Right lobe of liver (tissue), 6 donors: ENCODE measurements at regions not wholly inside any gene's neighbourhood (a gene's known extent, or its start where the extent isn't known, plus 50 kb on each side); places are given as distances from the start of the nearest gene placed in this dataset.

Source experiments
- ATAC-seq, 4 donors: fragments of 200-7000 bp; cut with Tn5 transposase; one replicate each; pipeline ENCODE4 v1.9.1; 2020; ENCODE audit warnings: mild to moderate bottlenecking in 4 of 4, moderate library complexity in 4 of 4
- DNase-seq, 3 donors: peaks; one replicate each; pipeline ENCODE4 v3.0.0-alpha.2; 2020
- H3K27ac ChIP-seq, 3 donors: fragments of 200-600 bp; one replicate each; pipeline ENCODE4 v1.8.0; 2022
- H3K27me3 ChIP-seq, 2 donors: fragments of 200-600 bp; one replicate each; pipeline ENCODE4 v1.8.0; 2022
- H3K36me3 ChIP-seq, 4 donors: fragments of 200-600 bp; sonication (generic) in 1 of 4; one replicate each; pipeline versions ENCODE4 v1.5.1 to v1.8.0; 2017 to 2022; ENCODE audit warnings: control low read depth in 1 of 4
- H3K4me1 ChIP-seq, 4 donors: fragments of 200-600 bp; sonication (generic) in 1 of 4; one replicate each; pipeline versions ENCODE4 v1.5.1 to v1.8.0; 2017 to 2022; ENCODE audit warnings: control low read depth in 1 of 4
- H3K4me3 ChIP-seq, 3 donors: fragments of 200-600 bp; one replicate each; pipeline ENCODE4 v1.8.0; 2022
- H3K9me3 ChIP-seq, 4 donors: fragments of 200-600 bp; sonication (generic) in 1 of 4; one replicate each; pipeline versions ENCODE4 v1.5.1 to v1.8.0; 2017 to 2022; ENCODE audit warnings: control low read depth in 1 of 4
- CTCF ChIP-seq, 4 donors: fragments of 200-600 bp in 3 of 4; fragments of 450-650 bp in 1 of 4; IDR thresholded peaks; one replicate each; pipeline versions ENCODE4 v1.5.1 to v1.8.0; 2016 to 2022; ENCODE audit warnings: antibody characterized with exemption in 4 of 4, mild to moderate bottlenecking in 2 of 4
- POLR2A ChIP-seq: fragments of 450-650 bp; IDR thresholded peaks from one replicate; pipeline ENCODE4 v1.6.1; 2017; ENCODE audit warnings: antibody characterized with exemption, mild to moderate bottlenecking
- WGBS: methylation state at CpG from one replicate; pipeline ENCODE4 v1.1.6; 2018; ENCODE audit warnings: low coverage, low lambda C conversion rate; ENCODE audit not compliant: insufficient coverage; ENCODE audit errors: missing lambda C conversion rate; 5-methylcytosine and 5-hydroxymethylcytosine counted together
- intact Hi-C, 2 donors: fragments of 100-400 bp; cut with DNase I; formaldehyde crosslinking; loops; one replicate each; pipeline versions ENCODE4 v1.11.2 to v1.14.1; 2022
- donor health status: DM: no; HTN: yes; CAD: no.
- donor health status: DM: no; HTN: no; CAD: no.
- donor health status: DM: no; HTN: no; CAD: no.
- donor health status: DM: no; HTN: yes; CAD: no.
- donor health status: DM: no; HTN: yes; CAD: no.

GRCh38 chr10:29114141-29114540 is 174.7 kb upstream of the LYZL1 start:
- intact Hi-C loops = no loop called here
- Histone ChIP-seq H3K9me3 (no peaks in the 10 kb centered on the region), H3K4me1 (no peaks in the 10 kb centered on the region), H3K4me3 (no peak overlapping the region), H3K27me3 (no peaks in the 10 kb centered on the region), H3K27ac (no peak overlapping the region), H3K36me3 (no peaks in the 10 kb centered on the region)
- ATAC-seq (no peak), DNase-seq (no peak)
- TF ChIP-seq POLR2A (no peak), CTCF (IDR thresholded peaks at IDR 0.05) (no peak)
- 71% methylated on average over 7 of the region's 7 CpGs for WGBS

- DNase-seq = no peak
- ATAC-seq = no peak
- no peak for TF ChIP-seq CTCF (IDR thresholded peaks at IDR 0.05)
- no peak for TF ChIP-seq POLR2A
- intact Hi-C loops = no loop called here
- no peak overlapping the region for H3K4me3 ChIP-seq
- no peaks in the 10 kb centered on the region for H3K9me3 ChIP-seq
- no peaks in the 10 kb centered on the region for H3K27me3 ChIP-seq
- no peaks in the 10 kb centered on the region for H3K36me3 ChIP-seq
- H3K4me1 ChIP-seq = no peaks in the 10 kb centered on the region
- no peak overlapping the region for H3K27ac ChIP-seq
Measured at GRCh38 chr10:29117781-29118180, 171.1 kb upstream of the LYZL1 start.

- Histone ChIP-seq H3K27ac (no peak overlapping the region), H3K27me3 (no peaks in the 10 kb centered on the region), H3K9me3 (no peaks in the 10 kb centered on the region), H3K36me3 (no peaks in the 10 kb centered on the region), H3K4me1 (no peaks in the 10 kb centered on the region), H3K4me3 (no peak overlapping the region)
- 44% methylated on average over 6 of the region's 8 CpGs for WGBS
- ATAC-seq = peak; percentile 50 to 74 (median 58)
- intact Hi-C loops = no loop called here
- peak in 2 of 3 donors; percentile 37 to 51 for DNase-seq
- TF ChIP-seq CTCF (IDR thresholded peaks at IDR 0.05) (peak; percentile 30 to 52 (median 36)), POLR2A (no peak)
Measured at GRCh38 chr10:29119374-29119773, 169.5 kb upstream of the LYZL1 start.

GRCh38 chr10:29120216-29120615 is 168.7 kb upstream of the LYZL1 start:
- 84% methylated on average over 3 of the region's 3 CpGs for whole genome bisulfite sequencing
- ATAC-seq = peak in 1 of 4 donors; percentile 28
- intact Hi-C loops = loop anchor here in 1 of 2 donors (10.0 kb wide), 1 partner anchor 455 kb away; no protein-coding TSS in a partner anchor

More at GRCh38 chr10:29120216-29120615, 168.7 kb upstream of the LYZL1 start:
- Histone ChIP-seq H3K4me3 (no peak overlapping the region), H3K27ac (no peak overlapping the region), H3K36me3 (no peaks in the 10 kb centered on the region), H3K4me1 (no peaks in the 10 kb centered on the region), H3K27me3 (no peaks in the 10 kb centered on the region), H3K9me3 (no peaks in the 10 kb centered on the region)
- DNase-seq = no peak
- TF ChIP-seq CTCF (IDR thresholded peaks at IDR 0.05) = no peak
- no peak for TF ChIP-seq POLR2A
